Nephron (organoid): ENCODE measurements at regions not wholly inside any gene's neighbourhood (a gene's known extent, or its start where the extent isn't known, plus 50 kb on each side); places are given as distances from the start of the nearest gene placed in this dataset.
A peak's percentile ranks its signal among the peaks of the same experiment; 100 is the strongest.

Source experiments
- H3K27ac Mint-ChIP-seq, 3 experiments: 2 replicates each; pipeline ENCODE4 v1.8.0; 2020; ENCODE audit warnings: mixed read lengths in 3 of 3, mild to moderate bottlenecking in 2 of 3, moderate library complexity in 1 of 3
- H3K27me3 Mint-ChIP-seq: 2 replicates; pipeline ENCODE4 v1.8.0; 2021; ENCODE audit warnings: low read depth, mild to moderate bottlenecking, moderate library complexity, mixed read lengths
- H3K36me3 Mint-ChIP-seq: 2 replicates; pipeline ENCODE4 v1.8.0; 2020; ENCODE audit warnings: low read depth, mixed read lengths
- H3K4me1 Mint-ChIP-seq: 2 replicates; pipeline ENCODE4 v1.8.0; 2020; ENCODE audit warnings: mixed read lengths
- H3K4me3 Mint-ChIP-seq, 3 experiments: 2 replicates each; pipeline ENCODE4 v1.8.0; 2020; ENCODE audit warnings: mild to moderate bottlenecking in 3 of 3, mixed read lengths in 3 of 3, moderate library complexity in 2 of 3
- H3K9me3 Mint-ChIP-seq: 2 replicates; pipeline ENCODE4 v1.8.0; 2020; ENCODE audit warnings: mixed read lengths
- CTCF ChIP-seq, 3 experiments: fragments of 200-600 bp; sonication (generic); IDR thresholded peaks; one replicate each; pipeline ENCODE4 v1.5.0; 2021; ENCODE audit warnings: antibody characterized with exemption in 3 of 3; ENCODE audit not compliant: unreplicated experiment in 3 of 3

- no peaks in the 10 kb centered on the region for H3K27me3 Mint-ChIP-seq
These were observed 351.0 kb downstream of the ANKRD7 start for GRCh38 chr7:118575393-118575948.

GRCh38 chr7:118580743-118581382 lies 356.4 kb downstream of the ANKRD7 start:
- Mint-ChIP-seq H3K4me3 (no peak overlapping the region), H3K9me3 (peaks cover 2% of the 10 kb centered on the region), H3K36me3 (no peaks in the 10 kb centered on the region), H3K4me1 (no peaks in the 10 kb centered on the region), H3K27me3 (no peaks in the 10 kb centered on the region), H3K27ac (no peak overlapping the region)
- no peak for TF ChIP-seq CTCF (IDR thresholded peaks at IDR 0.05; ENCODE audit: unreplicated experiment in 3 of 3)

More at GRCh38 chr7:118575393-118575948, 351.0 kb downstream of the ANKRD7 start:
- Mint-ChIP-seq H3K9me3 (no peaks in the 10 kb centered on the region), H3K36me3 (no peaks in the 10 kb centered on the region), H3K27ac (no peak overlapping the region), H3K4me1 (no peaks in the 10 kb centered on the region), H3K4me3 (no peak overlapping the region)
- no peak for TF ChIP-seq CTCF (IDR thresholded peaks at IDR 0.05; ENCODE audit: unreplicated experiment in 3 of 3)

GRCh38 chr7:118583641-118584040 lies 359.1 kb downstream of the ANKRD7 start:
- peaks cover 12% of the 10 kb centered on the region for H3K9me3 Mint-ChIP-seq
- H3K27me3 Mint-ChIP-seq: no peaks in the 10 kb centered on the region
- H3K36me3 Mint-ChIP-seq: no peaks in the 10 kb centered on the region
- no peak overlapping the region for H3K27ac Mint-ChIP-seq
- TF ChIP-seq CTCF (IDR thresholded peaks at IDR 0.05; ENCODE audit: unreplicated experiment in 3 of 3): no peak
- no peaks in the 10 kb centered on the region for H3K4me1 Mint-ChIP-seq
- no peak overlapping the region for H3K4me3 Mint-ChIP-seq

GRCh38 chr7:118586248-118586647 lies 361.7 kb downstream of the ANKRD7 start:
- no peaks in the 10 kb centered on the region for H3K36me3 Mint-ChIP-seq
- TF ChIP-seq CTCF (IDR thresholded peaks at IDR 0.05; ENCODE audit: unreplicated experiment in 3 of 3): no peak
- H3K4me3 Mint-ChIP-seq: no peak overlapping the region
- H3K4me1 Mint-ChIP-seq: no peaks in the 10 kb centered on the region
- peaks cover 12% of the 10 kb centered on the region for H3K9me3 Mint-ChIP-seq
- H3K27ac Mint-ChIP-seq: no peak overlapping the region
- H3K27me3 Mint-ChIP-seq: no peaks in the 10 kb centered on the region

- H3K4me3 Mint-ChIP-seq: no peak overlapping the region
- no peaks in the 10 kb centered on the region for H3K4me1 Mint-ChIP-seq
- peaks cover 12% of the 10 kb centered on the region for H3K9me3 Mint-ChIP-seq
- no peaks in the 10 kb centered on the region for H3K27me3 Mint-ChIP-seq
- TF ChIP-seq CTCF (IDR thresholded peaks at IDR 0.05; ENCODE audit: unreplicated experiment in 3 of 3): peak in 1 of 3 experiments; percentile 20
- H3K27ac Mint-ChIP-seq: no peak overlapping the region
- no peaks in the 10 kb centered on the region for H3K36me3 Mint-ChIP-seq
These were observed 365.6 kb downstream of the ANKRD7 start for GRCh38 chr7:118590107-118590506.

GRCh38 chr7:118602090-118602489 lies 377.6 kb downstream of the ANKRD7 start:
- H3K36me3 Mint-ChIP-seq: no peaks in the 10 kb centered on the region
- H3K27ac Mint-ChIP-seq: no peak overlapping the region
- H3K9me3 Mint-ChIP-seq: no peaks in the 10 kb centered on the region
- no peak for TF ChIP-seq CTCF (IDR thresholded peaks at IDR 0.05; ENCODE audit: unreplicated experiment in 3 of 3)
- no peaks in the 10 kb centered on the region for H3K4me1 Mint-ChIP-seq
- H3K4me3 Mint-ChIP-seq: no peak overlapping the region
- H3K27me3 Mint-ChIP-seq: no peaks in the 10 kb centered on the region
